MCF 10A (cell line): ENCODE measurements at regions not wholly inside any gene's neighbourhood (a gene's known extent, or its start where the extent isn't known, plus 50 kb on each side); places are given as distances from the start of the nearest gene placed in this dataset.

ENCODE experiments used
- BruUV-seq: library from RNA; stranded (reverse); fragments of 400-500 nt; replicated peaks from 2 replicates; lab custom pipeline; 2021; lab: Mats Ljungman, UMichigan
- CTCF ChIA-PET: fragments of 300-600 bp; sonication (Branson Sonifier 250); formaldehyde crosslinking; extraction: SDS; loops from one replicate; lab custom pipeline; 2021; ENCODE audit warnings: antibody characterized with exemption, inconsistent platforms; lab: Yijun Ruan, JAX
- POLR2A ChIA-PET: fragments of 300-600, 350-650 bp; sonication (Branson Sonifier 250); formaldehyde crosslinking; extraction: SDS; loops from one replicate; lab custom pipeline; 2020; ENCODE audit warnings: antibody characterized with exemption, inconsistent platforms; lab: Yijun Ruan, JAX
- DNase-seq: peaks from one replicate; pipeline ENCODE4 v3.0.0-alpha.2; 2018; ENCODE audit not compliant: unreplicated experiment
- H3K27ac Mint-ChIP-seq: one replicate; pipeline ENCODE4 v1.8.0; 2022; ENCODE audit warnings: mild to moderate bottlenecking, low read depth, mixed read lengths; ENCODE audit not compliant: unreplicated experiment
- H3K27me3 Mint-ChIP-seq: one replicate; pipeline ENCODE4 v1.8.0; 2022; ENCODE audit warnings: mixed read lengths; ENCODE audit not compliant: insufficient read depth, unreplicated experiment
- H3K36me3 Mint-ChIP-seq: one replicate; pipeline ENCODE4 v1.8.0; 2022; ENCODE audit warnings: mild to moderate bottlenecking, moderate library complexity, mixed read lengths; ENCODE audit not compliant: insufficient read depth, unreplicated experiment
- H3K4me1 Mint-ChIP-seq: one replicate; pipeline ENCODE4 v1.8.0; 2022; ENCODE audit warnings: mixed read lengths; ENCODE audit not compliant: insufficient read depth, unreplicated experiment
- H3K4me3 Mint-ChIP-seq: one replicate; pipeline ENCODE4 v1.8.0; 2022; ENCODE audit warnings: mild to moderate bottlenecking, moderate library complexity, mixed read lengths; ENCODE audit not compliant: unreplicated experiment
- H3K9me3 Mint-ChIP-seq: one replicate; pipeline ENCODE4 v1.8.0; 2022; ENCODE audit warnings: mixed read lengths; ENCODE audit not compliant: unreplicated experiment
- CTCF ChIP-seq: fragments of 200-600 bp; IDR thresholded peaks from one replicate; pipeline ENCODE4 v1.8.0; 2022; ENCODE audit warnings: antibody characterized with exemption, mild to moderate bottlenecking; ENCODE audit not compliant: unreplicated experiment
- intact Hi-C: fragments of 100-400 bp; cut with micrococcal nuclease; formaldehyde crosslinking; loops from 2 replicates; pipeline ENCODE4 v1.14.1; 2022

DNA sequence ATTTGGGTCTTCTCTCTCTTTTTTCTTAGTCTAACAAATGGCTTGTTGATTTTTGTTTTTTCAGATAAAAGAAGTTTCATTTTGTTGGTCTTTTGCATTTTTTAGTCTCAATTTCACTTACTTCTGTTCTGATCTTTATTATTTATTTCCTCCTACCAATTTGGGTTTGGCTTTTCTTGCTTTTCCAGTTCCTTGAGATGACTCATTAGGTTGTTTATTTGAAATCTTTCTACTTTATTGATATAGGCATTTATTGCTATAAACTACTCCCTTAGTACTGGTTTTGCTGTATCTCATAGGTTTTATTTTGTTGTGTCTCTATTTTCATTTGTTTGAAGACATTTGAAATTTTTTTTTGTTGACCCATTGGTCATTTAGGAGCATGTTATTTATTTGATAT, 152.2 kb upstream of the MPHOSPH6 start:
- CTCF ChIA-PET: no interaction called here
- intact Hi-C loops: no loop called here
- no peak for DNase-seq
- BruUV-seq: no TSS peak
- no peak for TF ChIP-seq CTCF
- POLR2A ChIA-PET: no interaction called here
- Mint-ChIP-seq H3K4me1 (no peaks in the 10 kb centered on the region), H3K4me3 (no peak overlapping the region), H3K36me3 (no peaks in the 10 kb centered on the region), H3K27me3 (peaks cover 62% of the 10 kb centered on the region), H3K27ac (no peak overlapping the region), H3K9me3 (peaks cover 6% of the 10 kb centered on the region)

- intact Hi-C loops: no loop called here
- no peaks in the 10 kb centered on the region for H3K4me1 Mint-ChIP-seq
- no peak overlapping the region for H3K27ac Mint-ChIP-seq
- no peak for TF ChIP-seq CTCF
- POLR2A ChIA-PET: no interaction called here
- H3K36me3 Mint-ChIP-seq: no peaks in the 10 kb centered on the region
- no peak for DNase-seq
- CTCF ChIA-PET: interaction anchor here (0.7 kb wide), 1 partner anchor 230 kb away, joined by 5 read pairs; no protein-coding TSS in a partner anchor
- H3K4me3 Mint-ChIP-seq: no peak overlapping the region
- peaks cover 49% of the 10 kb centered on the region for H3K27me3 Mint-ChIP-seq
- H3K9me3 Mint-ChIP-seq: peaks cover 6% of the 10 kb centered on the region
- no TSS peak for BruUV-seq
These were observed 149.0 kb upstream of the MPHOSPH6 start for GRCh38 chr16:82319038-82319437.

- H3K9me3 Mint-ChIP-seq: peaks cover 6% of the 10 kb centered on the region
- intact Hi-C loops: no loop called here
- H3K27me3 Mint-ChIP-seq: peaks cover 49% of the 10 kb centered on the region
- CTCF ChIA-PET: no interaction called here
- H3K4me3 Mint-ChIP-seq: no peak overlapping the region
- H3K4me1 Mint-ChIP-seq: no peaks in the 10 kb centered on the region
- DNase-seq: no peak
- BruUV-seq: no TSS peak
- no peak overlapping the region for H3K27ac Mint-ChIP-seq
- POLR2A ChIA-PET: no interaction called here
- TF ChIP-seq CTCF: no peak
- no peaks in the 10 kb centered on the region for H3K36me3 Mint-ChIP-seq
These were observed 147.6 kb upstream of the MPHOSPH6 start for GRCh38 chr16:82317411-82318167.

DNA sequence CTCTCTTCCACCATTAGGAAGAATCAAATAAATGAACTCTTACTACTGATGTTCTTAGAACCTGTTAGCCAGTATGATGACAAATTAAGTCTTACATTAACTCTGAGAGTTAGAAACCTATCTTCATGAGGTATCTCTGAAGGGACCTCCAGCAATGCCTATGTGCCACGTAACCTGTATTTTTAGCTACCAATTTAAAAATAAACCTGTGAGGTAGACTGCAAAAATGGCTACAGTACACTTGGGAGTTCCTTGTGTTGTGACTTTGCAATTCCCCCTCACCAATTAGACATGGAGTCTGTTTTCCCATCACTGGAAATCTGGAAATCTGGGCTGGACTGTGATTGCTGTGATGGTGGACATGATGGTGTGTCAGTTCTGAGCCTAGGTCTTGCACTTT, 143.7 kb upstream of the MPHOSPH6 start:
- POLR2A ChIA-PET: no interaction called here
- Mint-ChIP-seq H3K27me3 (peaks cover 41% of the 10 kb centered on the region), H3K36me3 (no peaks in the 10 kb centered on the region), H3K4me1 (no peaks in the 10 kb centered on the region), H3K9me3 (no peaks in the 10 kb centered on the region), H3K4me3 (no peak overlapping the region), H3K27ac (no peak overlapping the region)
- no peak for TF ChIP-seq CTCF
- no TSS peak for BruUV-seq
- intact Hi-C loops: no loop called here
- CTCF ChIA-PET: interaction anchor here (1.1 kb wide), 1 partner anchor 51 kb away, joined by 5 read pairs; no protein-coding TSS in a partner anchor
- no peak for DNase-seq
